Stimulated activated CD8-positive, alpha-beta memory T cell treated with anti-CD3 and anti-CD28 coated beads, Interleukin-7, amount 100 ng/mL, for 4 hours (primary cell): ENCODE measurements at regions not wholly inside any gene's neighbourhood (a gene's known extent, or its start where the extent isn't known, plus 50 kb on each side); places are given as distances from the start of the nearest gene placed in this dataset.

ENCODE experiments used
- DNase-seq, 2 donors: peaks; one replicate each; pipeline ENCODE4 v3.0.0-alpha.2; 2020; ENCODE audit warnings: low read depth in 2 of 2

GRCh38 chr5:167813389-167813788 lies 478.1 kb upstream of the WWC1 start:
- no peak for DNase-seq

DNA sequence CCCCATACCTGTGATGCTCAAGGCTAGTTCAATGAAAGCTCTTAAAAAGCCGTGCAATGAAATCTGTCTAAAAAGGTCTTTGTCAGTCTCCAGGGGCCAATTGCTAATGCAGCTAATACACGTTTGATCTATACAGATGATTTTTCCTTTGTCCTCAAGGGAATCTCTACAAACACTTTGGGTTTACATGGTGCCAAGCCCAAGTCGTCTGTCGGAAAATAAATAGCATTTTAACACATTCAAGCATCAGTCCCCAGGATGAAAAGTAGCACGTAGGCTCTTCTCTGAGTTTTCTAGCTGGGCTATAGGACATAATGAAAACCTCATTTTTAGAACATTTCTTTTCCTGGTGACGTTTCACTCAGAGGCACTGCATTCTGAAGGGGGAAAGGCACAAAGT lies 477.4 kb upstream of the WWC1 start:
- no peak for DNase-seq

DNA sequence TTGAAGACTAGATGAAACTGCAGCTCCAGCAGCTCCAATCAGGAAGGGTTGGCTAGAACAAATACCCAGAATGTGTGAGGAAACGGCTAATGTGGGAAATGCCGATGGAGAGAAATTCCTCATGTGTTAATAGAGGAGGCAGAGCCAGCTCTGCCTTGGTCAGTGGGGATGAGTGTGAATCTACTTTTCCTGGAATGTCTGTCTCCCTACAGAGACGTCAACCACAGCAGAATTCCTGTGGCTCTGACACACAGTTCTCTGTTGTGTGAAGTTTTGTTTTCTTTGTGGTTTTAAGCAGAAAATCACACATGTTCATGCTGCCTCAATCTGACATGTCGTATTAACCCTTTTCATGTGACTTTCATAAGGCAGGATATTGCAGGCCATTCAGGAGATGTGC lies 476.6 kb upstream of the WWC1 start:
- DNase-seq, result no peak

GRCh38 chr5:167816354-167816753 lies 475.1 kb upstream of the WWC1 start:
- no peak for DNase-seq

- DNase-seq, result no peak
Measured at GRCh38 chr5:167816864-167817263, 474.6 kb upstream of the WWC1 start.

DNA sequence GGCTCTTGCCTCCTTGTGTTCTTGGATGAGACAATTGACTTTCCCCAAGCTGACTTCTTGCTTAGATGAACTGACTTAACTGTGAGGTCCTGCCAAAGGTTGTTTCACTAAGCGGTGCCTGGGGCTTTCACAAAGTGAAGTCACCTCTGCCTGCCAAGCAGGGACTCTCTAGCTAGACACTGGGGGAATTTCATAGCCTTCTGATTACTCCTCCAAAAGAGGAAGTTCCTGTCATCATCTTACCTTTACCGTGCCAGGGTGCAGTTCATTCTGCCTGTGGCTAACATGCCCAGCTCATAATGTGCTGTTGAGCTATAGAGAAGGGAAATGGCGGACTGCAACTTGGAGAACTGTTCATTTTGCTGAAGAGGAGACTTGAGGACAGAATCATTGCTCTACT lies 472.0 kb upstream of the WWC1 start:
- no peak for DNase-seq

DNA sequence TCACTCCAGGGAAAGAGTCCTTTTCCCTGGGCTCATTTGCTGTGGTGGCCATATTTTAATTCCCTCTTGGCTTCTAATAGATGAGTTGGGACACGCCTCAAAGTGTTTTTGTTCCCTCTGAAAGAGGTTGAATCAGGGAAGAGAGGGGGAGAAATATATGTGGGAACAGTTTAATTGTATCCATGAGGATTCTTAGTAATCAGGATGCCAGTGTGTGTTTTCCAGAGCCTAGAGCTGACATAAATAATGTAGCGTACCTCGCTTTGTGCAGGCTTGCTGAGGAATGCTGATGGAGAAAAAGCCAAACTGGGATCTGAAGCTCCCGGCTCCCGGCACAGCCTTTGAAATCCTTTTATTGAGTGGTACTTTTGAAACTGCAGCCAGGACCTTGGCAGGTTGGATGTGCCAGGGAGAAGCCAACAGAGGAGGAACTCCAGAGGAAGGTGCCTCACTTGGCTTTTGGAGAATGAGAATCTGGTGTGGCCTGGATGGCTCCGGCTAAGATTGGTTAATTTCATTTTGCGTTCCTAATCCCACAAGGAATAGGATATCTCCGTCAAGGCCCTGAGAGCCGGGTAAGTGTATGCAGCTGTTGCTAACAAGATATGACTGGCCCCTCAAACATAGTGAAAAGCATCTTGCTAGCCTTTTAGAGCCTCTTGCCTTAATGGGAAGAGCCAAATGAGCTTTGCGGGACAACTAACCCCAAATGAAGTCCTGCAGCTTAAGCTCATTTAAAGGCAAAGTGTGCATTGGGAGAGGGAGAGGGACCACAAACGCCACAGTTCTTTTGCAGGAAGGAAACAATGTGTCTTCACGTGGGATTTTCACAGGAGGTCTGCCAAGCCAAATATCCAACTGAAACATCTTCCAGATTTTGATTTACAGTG lies 471.1 kb upstream of the WWC1 start:
- DNase-seq, result no peak

DNA sequence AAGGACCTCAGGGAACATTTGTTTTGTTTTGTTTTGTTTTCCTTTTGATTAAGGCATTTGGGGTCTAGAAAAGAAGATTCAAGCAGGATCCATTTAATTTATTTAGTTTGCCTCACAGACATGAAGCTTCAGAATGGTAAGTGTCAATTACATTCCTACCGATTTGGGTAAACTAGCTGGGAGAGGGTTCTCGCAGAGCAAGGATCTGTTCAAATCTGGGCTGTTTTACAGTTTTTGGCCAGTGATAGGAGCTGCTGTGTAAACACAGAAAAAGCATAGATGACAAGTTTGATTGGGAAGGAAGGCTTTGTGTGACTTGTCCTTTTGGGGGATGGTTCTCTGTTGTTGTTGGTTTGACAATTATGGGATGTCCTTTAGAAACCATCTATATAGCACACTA lies 470.3 kb upstream of the WWC1 start:
- no peak for DNase-seq

DNA sequence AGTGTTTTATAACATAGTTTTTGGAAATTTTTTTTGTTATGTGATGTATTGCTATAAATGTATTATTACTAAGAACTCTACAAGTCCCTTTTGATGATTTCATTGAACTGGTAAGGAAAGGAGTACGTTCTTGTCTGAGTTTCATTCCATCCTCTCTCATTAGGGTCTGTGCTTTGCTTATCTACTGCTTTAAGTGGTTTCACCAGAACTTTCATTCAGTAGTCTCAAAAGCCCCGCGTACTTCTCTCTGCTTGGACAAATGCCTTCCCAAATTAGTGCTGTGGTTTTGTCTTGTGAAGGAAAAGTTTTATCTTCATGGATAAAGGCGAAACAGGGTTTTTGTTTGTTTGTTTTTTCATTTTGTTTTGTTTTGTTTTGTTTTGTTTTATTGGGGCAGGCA lies 469.8 kb upstream of the WWC1 start:
- DNase-seq, result no peak

- DNase-seq, result no peak
Measured at GRCh38 chr5:167822241-167822640, 469.2 kb upstream of the WWC1 start.

DNA sequence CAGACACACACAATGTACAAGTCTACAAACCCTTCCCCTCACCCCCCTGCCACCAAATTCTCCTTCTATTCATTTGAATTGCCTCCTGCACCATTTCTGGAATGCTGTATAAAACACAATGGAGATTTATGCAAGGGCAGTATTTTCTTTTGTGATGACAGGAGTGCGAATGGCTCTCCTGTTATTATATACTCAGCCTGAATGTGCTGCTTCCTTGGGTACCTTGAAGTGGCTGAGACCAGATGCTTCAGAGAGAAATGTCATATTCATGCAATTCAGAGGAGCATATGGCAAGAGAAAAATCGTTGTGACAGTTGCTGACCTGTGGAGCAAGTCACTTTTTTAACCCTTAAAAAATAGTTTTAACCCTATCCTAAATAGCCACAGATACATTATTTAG lies 468.0 kb upstream of the WWC1 start:
- DNase-seq, result no peak

- no peak for DNase-seq
Measured at GRCh38 chr5:167827766-167828165, 463.7 kb upstream of the WWC1 start.

DNA sequence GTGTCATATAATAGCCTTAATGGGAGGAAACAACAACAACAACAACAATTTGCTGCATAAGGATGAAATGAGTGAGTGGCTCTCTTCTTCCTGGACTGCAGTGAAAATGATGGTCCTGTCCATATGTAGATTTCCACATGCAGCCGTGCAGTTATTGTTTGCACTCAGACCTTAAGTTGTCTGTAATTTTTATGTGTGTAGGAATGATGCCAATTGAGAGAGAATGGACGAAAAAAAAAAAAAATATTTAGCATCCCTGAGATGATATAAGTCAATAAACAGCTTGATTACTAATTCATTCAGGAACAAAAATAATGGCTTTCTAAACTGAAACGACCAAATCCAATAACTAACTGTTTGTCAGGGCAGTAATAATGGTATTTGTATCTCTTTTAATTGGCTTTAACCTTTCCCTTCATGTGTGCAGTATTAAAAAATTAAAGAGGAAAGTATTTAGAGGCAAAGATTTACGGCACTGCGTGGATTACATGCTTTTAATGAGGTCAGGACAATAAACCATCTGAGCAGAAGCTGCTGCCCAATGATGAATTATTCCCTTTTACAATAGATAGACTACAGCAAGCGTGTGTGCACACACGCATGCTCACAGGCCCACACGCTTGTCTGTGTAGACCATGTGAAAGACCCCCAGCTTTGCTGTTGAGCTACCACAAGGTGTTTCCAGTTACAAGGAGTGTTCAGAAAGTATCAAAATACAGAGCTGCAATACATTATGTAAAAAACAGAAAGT lies 459.5 kb upstream of the WWC1 start:
- DNase-seq, result no peak

DNA sequence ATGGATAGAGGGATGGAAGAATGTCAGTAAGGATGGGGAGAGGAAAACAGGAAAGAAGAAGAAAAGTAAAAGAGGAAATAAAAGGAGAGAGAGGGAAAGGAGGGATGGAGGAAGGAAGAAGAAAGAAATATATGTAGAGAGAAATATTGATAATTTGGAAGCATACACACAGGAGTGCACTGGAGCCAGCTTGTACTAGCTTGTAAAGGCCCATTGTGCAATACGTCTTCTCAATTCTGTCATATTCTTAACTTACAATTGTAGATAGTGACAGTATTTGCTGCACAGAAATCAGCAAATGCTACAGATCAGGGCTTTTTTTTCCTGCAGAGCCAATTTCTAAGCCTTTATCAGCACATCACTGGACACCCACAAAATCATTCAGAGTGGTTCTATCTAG lies 458.8 kb upstream of the WWC1 start:
- DNase-seq, result no peak

GRCh38 chr5:167833456-167833855 lies 458.0 kb upstream of the WWC1 start:
- no peak for DNase-seq

- DNase-seq, result no peak
Measured at GRCh38 chr5:167835146-167835545, 456.3 kb upstream of the WWC1 start.

DNA sequence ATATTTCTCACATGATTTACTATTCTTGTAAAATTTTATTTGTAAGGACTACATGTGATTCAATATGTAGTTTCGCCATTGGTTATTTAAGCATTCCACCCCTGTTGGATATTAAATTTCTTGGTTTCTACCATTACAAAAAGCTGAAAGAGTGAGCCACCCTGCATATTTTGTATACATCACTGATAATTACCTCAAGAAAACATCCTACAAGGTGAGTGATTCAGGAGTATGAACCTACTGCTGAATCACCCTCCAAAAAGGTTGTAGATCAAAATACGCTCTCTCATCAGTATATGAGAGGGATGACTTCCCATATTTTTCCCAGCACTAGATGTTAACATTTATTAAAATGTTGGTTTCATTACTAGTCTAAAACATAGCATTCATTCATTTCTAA lies 454.3 kb upstream of the WWC1 start:
- no peak for DNase-seq

DNA sequence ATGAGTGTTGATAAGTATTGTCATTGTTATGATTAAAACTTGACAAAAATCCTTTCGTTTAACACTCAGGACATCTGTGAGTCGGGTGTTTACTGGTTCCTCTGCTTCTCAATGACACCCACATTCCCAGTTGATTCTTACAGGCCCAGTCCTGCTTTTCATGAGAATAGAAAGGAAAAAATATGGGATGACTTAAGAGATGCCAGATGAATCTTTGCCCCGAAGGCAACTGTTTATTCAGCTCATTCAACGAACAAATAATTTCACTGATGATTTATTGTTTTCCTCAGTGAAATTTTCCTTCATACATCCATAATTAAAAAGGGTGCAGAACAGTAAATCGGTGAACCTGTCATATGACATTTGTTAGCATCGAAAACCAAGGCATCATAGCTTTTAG lies 452.4 kb upstream of the WWC1 start:
- DNase-seq, result no peak

- no peak for DNase-seq
Measured at GRCh38 chr5:167840527-167841130, 450.8 kb upstream of the WWC1 start.

- DNase-seq, result no peak
Measured at GRCh38 chr5:167843881-167844572, 447.4 kb upstream of the WWC1 start.

DNA sequence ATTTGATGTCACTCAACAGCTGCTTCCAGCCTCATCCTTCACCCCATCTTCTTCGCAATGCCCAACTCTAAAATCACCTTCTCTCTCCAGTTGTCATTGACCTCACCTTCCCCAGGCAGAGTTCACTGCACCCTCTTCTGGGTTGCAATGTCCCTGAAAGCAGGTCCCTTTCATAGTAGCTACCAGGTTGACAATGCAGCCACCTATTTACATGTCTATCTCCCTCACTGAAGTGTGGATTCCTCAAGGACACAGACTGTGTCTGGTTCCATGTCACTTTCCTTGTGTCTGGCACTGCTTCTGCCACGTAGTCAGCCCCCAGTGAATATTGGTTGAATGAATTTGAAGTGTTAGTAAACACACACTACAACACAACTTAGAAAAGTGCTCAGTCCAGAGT lies 445.5 kb upstream of the WWC1 start:
- no peak for DNase-seq

DNA sequence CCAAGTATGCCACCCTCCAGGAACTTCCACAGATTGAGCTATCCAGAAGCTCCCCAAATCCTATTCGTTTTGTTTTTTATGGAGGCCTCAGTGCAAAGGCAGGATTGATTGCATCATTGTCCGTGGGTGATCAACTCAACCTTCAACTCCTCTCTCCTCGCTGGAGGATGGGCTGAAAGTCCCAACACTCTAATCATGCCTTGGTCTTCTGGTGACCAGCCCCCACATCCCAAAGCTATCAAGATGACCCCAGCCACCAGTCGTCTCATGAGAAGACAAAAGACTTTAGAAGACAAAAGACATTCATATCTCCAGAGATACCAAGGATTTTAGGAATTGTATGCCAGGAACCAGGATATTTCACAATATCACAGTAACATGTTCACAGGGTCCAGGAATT lies 441.6 kb upstream of the WWC1 start:
- DNase-seq, result no peak
